Neural progenitor cell (in vitro differentiated cells): ENCODE measurements at regions not wholly inside any gene's neighbourhood (a gene's known extent, or its start where the extent isn't known, plus 50 kb on each side); places are given as distances from the start of the nearest gene placed in this dataset.
"Not testable (repeated sequence)": the region's sequence is repeated elsewhere in the genome, so short reads cannot be mapped to it uniquely, and the experiment has no call there.

ENCODE experiments used
- DNase-seq: peaks from one replicate; pipeline ENCODE4 v3.0.0-alpha.2; 2016; ENCODE audit warnings: low spot score
- H2AFZ ChIP-seq: fragments of 200-600 bp; sonication (generic); replicated peaks from 2 replicates; pipeline ENCODE4 v1.6.1; 2016; ENCODE audit warnings: antibody characterized with exemption
- H3F3A ChIP-seq: fragments of 200-600 bp; sonication (generic); 2 replicates; pipeline ENCODE4 v1.6.1; 2016; ENCODE audit warnings: antibody characterized with exemption, low read depth
- H3K27ac ChIP-seq: fragments of 200-600 bp; sonication (generic); 2 replicates; pipeline ENCODE4 v1.5.1; 2016; ENCODE audit warnings: mild to moderate bottlenecking
- H3K27me3 ChIP-seq: fragments of 200-600 bp; sonication (generic); 2 replicates; pipeline ENCODE4 v1.6.1; 2016; ENCODE audit warnings: mild to moderate bottlenecking, moderate library complexity
- H3K36me3 ChIP-seq: fragments of 200-600 bp; sonication (generic); 2 replicates; pipeline ENCODE4 v1.5.1; 2016
- H3K4me1 ChIP-seq: fragments of 200-600 bp; sonication (generic); 2 replicates; pipeline ENCODE4 v1.6.1; 2016; ENCODE audit warnings: mixed run types
- H3K4me2 ChIP-seq: fragments of 200-600 bp; sonication (generic); 2 replicates; pipeline ENCODE4 v1.6.1; 2016
- H3K4me3 ChIP-seq: fragments of 200-600 bp; sonication (generic); 2 replicates; pipeline ENCODE4 v1.5.1; 2016
- H3K79me2 ChIP-seq: fragments of 200-600 bp; sonication (generic); 2 replicates; pipeline ENCODE4 v1.6.1; 2016; ENCODE audit warnings: low read depth
- H3K9ac ChIP-seq: fragments of 200-600 bp; sonication (generic); 2 replicates; pipeline ENCODE4 v1.6.1; 2016
- H3K9me3 ChIP-seq: fragments of 200-600 bp; sonication (generic); 2 replicates; pipeline ENCODE4 v1.5.1; 2016; ENCODE audit warnings: low read depth
- H4K20me1 ChIP-seq: fragments of 200-600 bp; sonication (generic); 2 replicates; pipeline ENCODE4 v1.6.1; 2016; ENCODE audit warnings: low read depth
- H3K27ac Mint-ChIP-seq: 3 replicates; pipeline ENCODE4 v1.8.0; 2021; ENCODE audit warnings: mixed read lengths
- H3K27me3 Mint-ChIP-seq: 2 replicates; pipeline ENCODE4 v1.8.0; 2022; ENCODE audit warnings: low read depth, mild to moderate bottlenecking, inconsistent platforms, moderate library complexity, mixed read lengths; ENCODE audit not compliant: insufficient read depth
- H3K36me3 Mint-ChIP-seq: 3 replicates; pipeline ENCODE4 v1.8.0; 2021; ENCODE audit warnings: mixed read lengths
- H3K4me1 Mint-ChIP-seq: 3 replicates; pipeline ENCODE4 v1.8.0; 2021; ENCODE audit warnings: mixed read lengths
- H3K4me3 Mint-ChIP-seq: 3 replicates; pipeline ENCODE4 v1.8.0; 2021; ENCODE audit warnings: mild to moderate bottlenecking, moderate library complexity, mixed read lengths
- H3K9me3 Mint-ChIP-seq: 3 replicates; pipeline ENCODE4 v1.8.0; 2020; ENCODE audit warnings: mixed read lengths
- EZH2 ChIP-seq: fragments of 200-600 bp; sonication (generic); IDR thresholded peaks from 2 replicates; pipeline ENCODE4 v1.6.1; 2017; ENCODE audit warnings: antibody characterized with exemption, mild to moderate bottlenecking, moderate library complexity
- EZH2phosphoT487 ChIP-seq: fragments of 200-600 bp; sonication (generic); IDR thresholded peaks from 2 replicates; pipeline ENCODE4 v1.6.1; 2017; ENCODE audit warnings: antibody characterized with exemption
- TF ChIP-seq, protein P1 (sequence below): fragments of 200-600 bp; sonication (generic); IDR thresholded peaks from 2 replicates; pipeline ENCODE4 v1.5.1; 2017; ENCODE audit warnings: antibody characterized with exemption, mild to moderate bottlenecking

- peaks cover 9% of the 10 kb centered on the region for H3K4me1 ChIP-seq
- no peak for TF ChIP-seq EZH2
- TF ChIP-seq EZH2phosphoT487 = no peak
- TF ChIP-seq, protein P1, sequence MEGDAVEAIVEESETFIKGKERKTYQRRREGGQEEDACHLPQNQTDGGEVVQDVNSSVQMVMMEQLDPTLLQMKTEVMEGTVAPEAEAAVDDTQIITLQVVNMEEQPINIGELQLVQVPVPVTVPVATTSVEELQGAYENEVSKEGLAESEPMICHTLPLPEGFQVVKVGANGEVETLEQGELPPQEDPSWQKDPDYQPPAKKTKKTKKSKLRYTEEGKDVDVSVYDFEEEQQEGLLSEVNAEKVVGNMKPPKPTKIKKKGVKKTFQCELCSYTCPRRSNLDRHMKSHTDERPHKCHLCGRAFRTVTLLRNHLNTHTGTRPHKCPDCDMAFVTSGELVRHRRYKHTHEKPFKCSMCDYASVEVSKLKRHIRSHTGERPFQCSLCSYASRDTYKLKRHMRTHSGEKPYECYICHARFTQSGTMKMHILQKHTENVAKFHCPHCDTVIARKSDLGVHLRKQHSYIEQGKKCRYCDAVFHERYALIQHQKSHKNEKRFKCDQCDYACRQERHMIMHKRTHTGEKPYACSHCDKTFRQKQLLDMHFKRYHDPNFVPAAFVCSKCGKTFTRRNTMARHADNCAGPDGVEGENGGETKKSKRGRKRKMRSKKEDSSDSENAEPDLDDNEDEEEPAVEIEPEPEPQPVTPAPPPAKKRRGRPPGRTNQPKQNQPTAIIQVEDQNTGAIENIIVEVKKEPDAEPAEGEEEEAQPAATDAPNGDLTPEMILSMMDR = no peak
- Mint-ChIP-seq H3K27me3 (peaks cover 3% of the 10 kb centered on the region), H3K4me1 (peaks cover 37% of the 10 kb centered on the region), H3K27ac (peak overlapping the region; percentile 5), H3K9me3 (no peaks in the 10 kb centered on the region), H3K36me3 (no peaks in the 10 kb centered on the region), H3K4me3 (no peak overlapping the region)
- H3K27me3 ChIP-seq = no peaks in the 10 kb centered on the region
- peak overlapping the region; percentile 55 for H3K4me2 ChIP-seq
- H3K9me3 ChIP-seq = no peaks in the 10 kb centered on the region
- no peak overlapping the region for H2AFZ ChIP-seq
- H4K20me1 ChIP-seq = no peaks in the 10 kb centered on the region
- no peaks in the 10 kb centered on the region for H3K36me3 ChIP-seq
- H3K4me3 ChIP-seq = no peak overlapping the region
- no peak overlapping the region for H3K27ac ChIP-seq
- H3F3A ChIP-seq = peaks cover 6% of the 10 kb centered on the region
- H3K79me2 ChIP-seq = no peaks in the 10 kb centered on the region
- DNase-seq = no peak
- H3K9ac ChIP-seq = no peak overlapping the region
These were observed 898.2 kb downstream of the UQCRFS1 start for GRCh38 chr19:28314756-28315155.

DNA sequence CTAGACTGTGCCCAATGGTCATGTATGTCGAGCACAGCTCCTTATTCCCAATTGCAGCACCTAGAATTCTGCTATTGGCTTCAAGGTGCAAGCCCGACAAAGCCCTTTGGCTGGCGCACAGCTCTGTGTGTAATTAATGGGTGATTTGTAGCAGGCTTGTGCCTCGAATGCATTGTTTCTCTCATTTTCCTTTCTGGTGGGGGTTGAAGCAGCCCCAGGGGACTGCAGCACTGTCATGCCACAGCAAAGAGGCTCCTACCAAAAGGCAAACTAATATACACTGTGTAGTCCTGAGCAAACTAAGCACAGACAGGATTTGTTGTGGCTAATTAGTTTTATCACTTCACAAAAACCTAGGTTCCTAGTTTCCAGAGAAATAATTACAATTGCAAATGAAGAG lies 898.7 kb downstream of the UQCRFS1 start:
- no peaks in the 10 kb centered on the region for H3K36me3 Mint-ChIP-seq
- H3K4me1 ChIP-seq = peaks cover 9% of the 10 kb centered on the region
- H3K4me3 ChIP-seq = no peak overlapping the region
- no peak overlapping the region for H3K27ac Mint-ChIP-seq
- peaks cover 37% of the 10 kb centered on the region for H3K4me1 Mint-ChIP-seq
- no peak overlapping the region for H3K4me3 Mint-ChIP-seq
- DNase-seq = no peak
- H3K79me2 ChIP-seq = no peaks in the 10 kb centered on the region
- H3K27ac ChIP-seq = no peak overlapping the region
- H3K27me3 ChIP-seq = no peaks in the 10 kb centered on the region
- no peak overlapping the region for H2AFZ ChIP-seq
- TF ChIP-seq, protein P1 = no peak
- TF ChIP-seq EZH2 = no peak
- TF ChIP-seq EZH2phosphoT487 = no peak
- no peaks in the 10 kb centered on the region for H3K9me3 ChIP-seq
- no peaks in the 10 kb centered on the region for H4K20me1 ChIP-seq
- no peak overlapping the region for H3K9ac ChIP-seq
- no peaks in the 10 kb centered on the region for H3K9me3 Mint-ChIP-seq
- peaks cover 6% of the 10 kb centered on the region for H3F3A ChIP-seq
- H3K36me3 ChIP-seq = no peaks in the 10 kb centered on the region
- H3K27me3 Mint-ChIP-seq = peaks cover 3% of the 10 kb centered on the region
- H3K4me2 ChIP-seq = peak overlapping the region; percentile 55

- peaks cover 9% of the 10 kb centered on the region for H3K4me1 ChIP-seq
- DNase-seq = no peak
- peaks cover 33% of the 10 kb centered on the region for H3K4me1 Mint-ChIP-seq
- no peaks in the 10 kb centered on the region for H3K27me3 Mint-ChIP-seq
- H2AFZ ChIP-seq = no peak overlapping the region
- H3K79me2 ChIP-seq = no peaks in the 10 kb centered on the region
- peaks cover 6% of the 10 kb centered on the region for H3F3A ChIP-seq
- no peaks in the 10 kb centered on the region for H3K27me3 ChIP-seq
- H3K27ac ChIP-seq = no peak overlapping the region
- H3K4me2 ChIP-seq = no peak overlapping the region
- H3K4me3 Mint-ChIP-seq = no peak overlapping the region
- no peaks in the 10 kb centered on the region for H3K36me3 ChIP-seq
- no peaks in the 10 kb centered on the region for H4K20me1 ChIP-seq
- H3K27ac Mint-ChIP-seq = no peak overlapping the region
- TF ChIP-seq EZH2phosphoT487 (no peak), EZH2 (no peak)
- TF ChIP-seq, protein P1 = no peak
- no peaks in the 10 kb centered on the region for H3K9me3 ChIP-seq
- no peak overlapping the region for H3K9ac ChIP-seq
- H3K4me3 ChIP-seq = no peak overlapping the region
- H3K9me3 Mint-ChIP-seq = no peaks in the 10 kb centered on the region
- H3K36me3 Mint-ChIP-seq = no peaks in the 10 kb centered on the region
These were observed 899.3 kb downstream of the UQCRFS1 start for GRCh38 chr19:28313633-28314032.

GRCh38 chr19:28312269-28312668 lies 900.7 kb downstream of the UQCRFS1 start:
- Mint-ChIP-seq H3K27ac (no peak overlapping the region), H3K36me3 (no peaks in the 10 kb centered on the region), H3K4me3 (no peak overlapping the region), H3K9me3 (no peaks in the 10 kb centered on the region), H3K4me1 (peaks cover 36% of the 10 kb centered on the region), H3K27me3 (no peaks in the 10 kb centered on the region)
- H3K4me3 ChIP-seq = no peak overlapping the region
- no peaks in the 10 kb centered on the region for H4K20me1 ChIP-seq
- H3F3A ChIP-seq = peaks cover 6% of the 10 kb centered on the region
- H3K27ac ChIP-seq = no peak overlapping the region
- H3K4me1 ChIP-seq = peaks cover 9% of the 10 kb centered on the region
- no peaks in the 10 kb centered on the region for H3K9me3 ChIP-seq
- H3K79me2 ChIP-seq = no peaks in the 10 kb centered on the region
- H2AFZ ChIP-seq = no peak overlapping the region
- TF ChIP-seq EZH2 (no peak), EZH2phosphoT487 (no peak)
- TF ChIP-seq, protein P1 = no peak
- no peaks in the 10 kb centered on the region for H3K27me3 ChIP-seq
- no peaks in the 10 kb centered on the region for H3K36me3 ChIP-seq
- no peak overlapping the region for H3K9ac ChIP-seq
- DNase-seq = no peak
- no peak overlapping the region for H3K4me2 ChIP-seq

GRCh38 chr19:28310829-28311228 lies 902.1 kb downstream of the UQCRFS1 start:
- DNase-seq, H3K27me3 ChIP-seq, H3K79me2 ChIP-seq, H4K20me1 ChIP-seq, H3F3A ChIP-seq, H3K9ac ChIP-seq, H3K4me2 ChIP-seq, H2AFZ ChIP-seq, H3K9me3 ChIP-seq, H3K9me3 Mint-ChIP-seq, H3K27me3 Mint-ChIP-seq, H3K4me1 ChIP-seq, H3K36me3 ChIP-seq, H3K36me3 Mint-ChIP-seq, H3K4me3 Mint-ChIP-seq, H3K27ac Mint-ChIP-seq, H3K4me3 ChIP-seq, H3K27ac ChIP-seq: not testable (repeated sequence)
- peaks cover 34% of the 10 kb centered on the region for H3K4me1 Mint-ChIP-seq
